SH-SY5Y (cell line): ENCODE measurements at regions not wholly inside any gene's neighbourhood (a gene's known extent, or its start where the extent isn't known, plus 50 kb on each side); places are given as distances from the start of the nearest gene placed in this dataset.

Source experiments
- GATA2 ChIP-seq: IDR thresholded peaks from 2 replicates; pipeline ENCODE4 v1.6.1; 2011; ENCODE audit warnings: mild to moderate bottlenecking, low read depth, low read length
- GATA3 ChIP-seq: IDR thresholded peaks from 2 replicates; pipeline ENCODE4 v1.6.1; 2011; ENCODE audit warnings: low read depth, mild to moderate bottlenecking, low read length, moderate library complexity

- no peak for TF ChIP-seq GATA2
- TF ChIP-seq GATA3 = no peak
These were observed 187.6 kb upstream of the SGCG start for GRCh38 chr13:22993148-22993547.
